ENCODE measurements at regions not wholly inside any gene's neighbourhood (a gene's known extent, or its start where the extent isn't known, plus 50 kb on each side); places are given as distances from the start of the nearest gene placed in this dataset.

GRCh38 chr14:89540009-89540829 lies 123.2 kb upstream of the FOXN3 start:
- intact Hi-C loops (cut with DNase I; ENCODE audit: low total_unique reads): no loop called here
- 90% methylated on average over 20 of the region's 20 CpGs for WGBS, 2 donors
- DNase-seq (ENCODE audit: low spot score in 2 of 2): no peak
- no peak overlapping the region for H3K4me3 ChIP-seq (ENCODE audit: low read depth, poor library complexity, severe bottlenecking)
- no peak for TF ChIP-seq CTCF (IDR thresholded peaks at IDR 0.05)
- TF ChIP-seq POLR2A (IDR thresholded peaks at IDR 0.05): no peak

GRCh38 chr14:89537911-89538310 lies 120.9 kb upstream of the FOXN3 start:
- intact Hi-C loops (cut with DNase I; ENCODE audit: low total_unique reads): no loop called here
- TF ChIP-seq CTCF (IDR thresholded peaks at IDR 0.05): no peak
- no peak for TF ChIP-seq POLR2A (IDR thresholded peaks at IDR 0.05)
- 92% methylated on average over 4 of the region's 4 CpGs for WGBS, 2 donors
- DNase-seq (ENCODE audit: low spot score in 2 of 2): no peak
- H3K4me3 ChIP-seq (ENCODE audit: low read depth, poor library complexity, severe bottlenecking): no peak overlapping the region

- intact Hi-C loops (cut with DNase I; ENCODE audit: low total_unique reads): no loop called here
- TF ChIP-seq POLR2A (IDR thresholded peaks at IDR 0.05) (no peak), CTCF (IDR thresholded peaks at IDR 0.05) (no peak)
- 81 to 83% methylated on average over 4 of the region's 4 CpGs for WGBS, 2 donors
- H3K4me3 ChIP-seq (ENCODE audit: low read depth, poor library complexity, severe bottlenecking): no peak overlapping the region
- no peak for DNase-seq (ENCODE audit: low spot score in 2 of 2)
Observed at GRCh38 chr14:89534902-89535685, 118.1 kb upstream of the FOXN3 start.

- no peak overlapping the region for H3K4me3 ChIP-seq (ENCODE audit: low read depth, poor library complexity, severe bottlenecking)
- DNase-seq (ENCODE audit: low spot score in 2 of 2): no peak
- 95 to 97% methylated on average over 4 of the region's 4 CpGs for WGBS, 2 donors
- intact Hi-C loops (cut with DNase I; ENCODE audit: low total_unique reads): no loop called here
- TF ChIP-seq CTCF (IDR thresholded peaks at IDR 0.05): no peak
Observed at GRCh38 chr14:89533766-89534165, 116.7 kb upstream of the FOXN3 start.

DNA sequence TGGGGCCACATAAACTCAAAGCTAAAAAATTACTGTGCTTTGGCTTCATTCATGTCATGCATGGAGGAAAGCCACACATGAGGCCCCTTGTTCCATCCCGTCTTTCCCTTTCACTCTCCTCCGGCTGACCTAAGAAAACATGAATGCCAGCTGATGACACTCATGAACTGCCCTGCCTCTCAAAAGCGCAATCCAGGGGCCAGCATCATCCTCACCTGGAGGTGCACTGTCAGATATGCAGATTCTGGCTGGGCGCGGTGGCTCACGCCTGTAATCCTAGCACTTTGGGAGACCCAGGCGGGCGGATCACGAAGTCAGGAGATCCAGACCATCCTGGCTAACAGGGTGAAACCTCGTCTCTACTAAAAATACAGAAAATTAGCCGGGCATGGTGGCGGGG lies 116.1 kb upstream of the FOXN3 start:
- WGBS, 2 donors: 96 to 97% methylated on average over 12 of the region's 12 CpGs
- no peak for DNase-seq (ENCODE audit: low spot score in 2 of 2)
- no peak overlapping the region for H3K4me3 ChIP-seq (ENCODE audit: low read depth, poor library complexity, severe bottlenecking)
- TF ChIP-seq CTCF (IDR thresholded peaks at IDR 0.05): no peak
- TF ChIP-seq POLR2A (IDR thresholded peaks at IDR 0.05): no peak
- intact Hi-C loops (cut with DNase I; ENCODE audit: low total_unique reads): no loop called here
